WERI-Rb-1 (cell line): ENCODE measurements at regions not wholly inside any gene's neighbourhood (a gene's known extent, or its start where the extent isn't known, plus 50 kb on each side); places are given as distances from the start of the nearest gene placed in this dataset.

Source experiments
- DNase-seq: peaks from one replicate; pipeline ENCODE4 v3.0.0-alpha.2; 2020
- H3K27ac ChIP-seq: fragments of 250-450 bp; sonication (Bioruptor Pico); 2 replicates; pipeline ENCODE4 v1.5.1; 2020; ENCODE audit warnings: mild to moderate bottlenecking, moderate library complexity
- H3K27me3 ChIP-seq: fragments of 250-450 bp; sonication (Bioruptor Pico); 2 replicates; pipeline ENCODE4 v1.5.1; 2021; ENCODE audit warnings: mild to moderate bottlenecking, low read depth, moderate library complexity; ENCODE audit not compliant: insufficient read depth, severe bottlenecking
- H3K36me3 ChIP-seq: fragments of 250-450 bp; sonication (Bioruptor Pico); 2 replicates; pipeline ENCODE4 v1.5.1; 2020; ENCODE audit warnings: mild to moderate bottlenecking, moderate library complexity
- H3K4me3 ChIP-seq: 2 replicates; pipeline ENCODE4 v1.5.1; 2011; ENCODE audit warnings: low read depth, mild to moderate bottlenecking, control low read depth, low read length
- H3K9me3 ChIP-seq: fragments of 250-450 bp; sonication (Bioruptor Pico); 2 replicates; pipeline ENCODE4 v1.5.1; 2021; ENCODE audit warnings: mild to moderate bottlenecking, moderate library complexity; ENCODE audit not compliant: severe bottlenecking
- TF ChIP-seq, protein P1 (sequence below): IDR thresholded peaks from 2 replicates; pipeline ENCODE4 v1.5.1; 2011; ENCODE audit warnings: low read depth, mild to moderate bottlenecking, control low read depth, inconsistent platforms, low read length

GRCh38 chr1:95809391-95809790 is 575.4 kb downstream of the RWDD3 start:
- DNase-seq: no peak
- TF ChIP-seq, protein P1, sequence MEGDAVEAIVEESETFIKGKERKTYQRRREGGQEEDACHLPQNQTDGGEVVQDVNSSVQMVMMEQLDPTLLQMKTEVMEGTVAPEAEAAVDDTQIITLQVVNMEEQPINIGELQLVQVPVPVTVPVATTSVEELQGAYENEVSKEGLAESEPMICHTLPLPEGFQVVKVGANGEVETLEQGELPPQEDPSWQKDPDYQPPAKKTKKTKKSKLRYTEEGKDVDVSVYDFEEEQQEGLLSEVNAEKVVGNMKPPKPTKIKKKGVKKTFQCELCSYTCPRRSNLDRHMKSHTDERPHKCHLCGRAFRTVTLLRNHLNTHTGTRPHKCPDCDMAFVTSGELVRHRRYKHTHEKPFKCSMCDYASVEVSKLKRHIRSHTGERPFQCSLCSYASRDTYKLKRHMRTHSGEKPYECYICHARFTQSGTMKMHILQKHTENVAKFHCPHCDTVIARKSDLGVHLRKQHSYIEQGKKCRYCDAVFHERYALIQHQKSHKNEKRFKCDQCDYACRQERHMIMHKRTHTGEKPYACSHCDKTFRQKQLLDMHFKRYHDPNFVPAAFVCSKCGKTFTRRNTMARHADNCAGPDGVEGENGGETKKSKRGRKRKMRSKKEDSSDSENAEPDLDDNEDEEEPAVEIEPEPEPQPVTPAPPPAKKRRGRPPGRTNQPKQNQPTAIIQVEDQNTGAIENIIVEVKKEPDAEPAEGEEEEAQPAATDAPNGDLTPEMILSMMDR: no peak
- Histone ChIP-seq H3K27ac (no peak overlapping the region), H3K9me3 (no peaks in the 10 kb centered on the region), H3K36me3 (no peaks in the 10 kb centered on the region), H3K4me3 (no peak overlapping the region), H3K27me3 (no peaks in the 10 kb centered on the region)

GRCh38 chr1:95815511-95815910 is 581.5 kb downstream of the RWDD3 start:
- H3K4me3 ChIP-seq: no peak overlapping the region
- H3K27me3 ChIP-seq: no peaks in the 10 kb centered on the region
- DNase-seq: no peak

DNA sequence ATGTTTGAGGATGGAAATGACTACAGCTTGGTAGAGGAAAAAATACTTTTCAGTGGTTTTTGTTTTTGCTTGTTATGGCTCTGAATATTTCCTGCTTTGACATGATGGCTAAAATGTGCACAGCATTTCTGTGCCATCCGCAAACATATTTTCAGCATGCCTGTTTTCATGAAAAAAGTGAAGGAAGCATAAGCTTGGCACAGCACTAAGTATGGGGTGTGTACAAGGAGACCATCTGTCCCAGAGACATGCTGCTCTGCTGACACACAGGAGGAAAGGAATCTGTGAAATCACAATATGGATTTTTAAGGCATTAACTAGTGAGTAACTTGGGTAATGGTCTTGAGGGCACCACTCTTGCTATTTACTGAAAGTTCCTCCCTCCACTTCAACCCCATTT is 595.5 kb downstream of the RWDD3 start:
- no peak for DNase-seq
- no peaks in the 10 kb centered on the region for H3K36me3 ChIP-seq
- H3K4me3 ChIP-seq: no peak overlapping the region
- H3K9me3 ChIP-seq: no peaks in the 10 kb centered on the region
- no peak overlapping the region for H3K27ac ChIP-seq
- H3K27me3 ChIP-seq: no peaks in the 10 kb centered on the region
- TF ChIP-seq, protein P1: no peak

More at GRCh38 chr1:95815511-95815910, 581.5 kb downstream of the RWDD3 start:
- Histone ChIP-seq H3K36me3 (no peaks in the 10 kb centered on the region), H3K9me3 (no peaks in the 10 kb centered on the region), H3K27ac (no peak overlapping the region)
- TF ChIP-seq, protein P1: no peak

DNA sequence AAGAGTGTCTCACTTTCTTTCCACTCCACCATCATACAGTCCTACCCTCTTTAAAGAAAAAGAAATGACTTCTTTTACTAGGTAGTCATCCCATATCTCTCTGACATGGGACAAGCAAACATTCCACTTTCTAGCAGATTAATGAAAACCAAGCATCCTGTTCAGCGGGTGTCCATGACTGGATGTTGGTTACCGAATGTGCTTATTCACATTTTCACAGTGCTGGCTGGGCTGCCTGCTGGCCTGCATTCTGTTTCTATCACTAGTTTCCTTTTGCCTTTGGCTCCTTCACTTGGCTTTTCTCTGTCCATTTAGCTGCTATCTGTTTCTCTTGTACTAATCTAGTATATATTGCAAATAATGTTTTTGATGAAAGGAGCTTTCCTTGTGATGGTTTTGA is 598.4 kb downstream of the RWDD3 start:
- H3K27me3 ChIP-seq: no peaks in the 10 kb centered on the region
- no peak overlapping the region for H3K27ac ChIP-seq
- DNase-seq: no peak
- TF ChIP-seq, protein P1: no peak
- H3K9me3 ChIP-seq: peaks cover 3% of the 10 kb centered on the region
- no peak overlapping the region for H3K4me3 ChIP-seq
- H3K36me3 ChIP-seq: no peaks in the 10 kb centered on the region

DNA sequence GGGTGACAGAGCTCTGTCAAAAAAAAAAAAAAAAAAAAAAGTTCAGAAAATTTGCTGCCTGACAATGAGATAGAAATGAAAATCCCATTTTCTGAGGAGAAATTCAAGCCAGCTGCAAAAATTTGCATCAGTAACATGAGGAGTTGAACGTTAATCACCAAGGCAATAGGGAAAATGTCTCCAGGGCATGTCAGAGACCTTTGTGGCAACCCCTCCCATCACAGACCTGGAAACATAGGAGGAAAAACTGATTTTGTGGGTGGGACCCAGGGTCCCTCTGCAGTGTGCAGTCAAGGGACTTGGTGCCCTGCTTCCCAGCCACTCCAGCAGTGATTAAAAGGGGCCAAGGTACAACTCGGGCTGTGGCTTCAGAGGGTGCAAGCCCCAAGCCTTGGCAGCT is 615.4 kb downstream of the RWDD3 start:
- Histone ChIP-seq H3K27me3 (no peaks in the 10 kb centered on the region), H3K27ac (no peak overlapping the region), H3K36me3 (no peaks in the 10 kb centered on the region), H3K4me3 (no peak overlapping the region), H3K9me3 (no peaks in the 10 kb centered on the region)
- DNase-seq: no peak
- TF ChIP-seq, protein P1: no peak

DNA sequence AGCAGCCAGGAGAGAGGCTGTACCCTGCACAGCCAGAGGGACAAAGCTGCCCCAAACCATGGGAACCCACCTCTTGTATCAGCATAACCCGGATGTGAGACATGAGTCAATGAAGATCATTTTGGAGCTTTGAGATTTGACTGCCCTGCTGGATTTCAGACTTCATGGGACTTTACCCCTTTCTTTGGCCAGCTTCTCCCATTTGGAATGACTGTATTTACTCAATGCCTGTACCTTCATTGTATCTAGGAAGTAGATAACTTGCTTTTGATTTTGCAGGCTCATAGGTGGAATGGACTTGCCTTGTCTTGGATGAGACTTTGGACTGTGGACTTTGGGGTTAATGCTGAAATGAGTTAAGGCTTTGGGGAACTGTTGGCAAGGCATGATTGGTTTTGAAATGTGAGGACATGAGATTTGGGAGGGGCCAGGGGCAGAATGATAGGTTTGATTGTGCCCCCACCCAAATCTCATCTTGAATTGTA is 616.2 kb downstream of the RWDD3 start:
- TF ChIP-seq, protein P1: no peak
- H3K36me3 ChIP-seq: no peaks in the 10 kb centered on the region
- H3K27ac ChIP-seq: no peak overlapping the region
- no peak overlapping the region for H3K4me3 ChIP-seq
- DNase-seq: no peak
- H3K9me3 ChIP-seq: no peaks in the 10 kb centered on the region
- H3K27me3 ChIP-seq: no peaks in the 10 kb centered on the region
